Ascending aorta (tissue), 2 donors: ENCODE measurements at regions not wholly inside any gene's neighbourhood (a gene's known extent, or its start where the extent isn't known, plus 50 kb on each side); places are given as distances from the start of the nearest gene placed in this dataset.

Experiments
- DNase-seq, 2 donors: peaks; one replicate each; pipeline ENCODE4 v3.0.0-alpha.2; 2019; ENCODE audit warnings: low spot score in 2 of 2
- H3K27ac ChIP-seq, 2 donors: fragments of 200-600 bp; sonication (generic); one replicate each; pipeline ENCODE4 v1.5.1; 2016 to 2017; ENCODE audit warnings: mild to moderate bottlenecking in 1 of 2
- H3K27me3 ChIP-seq: fragments of 200-600 bp; sonication (generic); one replicate; pipeline ENCODE4 v1.5.1; 2017
- H3K36me3 ChIP-seq, 2 donors: fragments of 200-600 bp; sonication (generic); one replicate each; pipeline ENCODE4 v1.5.1; 2016
- H3K4me1 ChIP-seq, 2 donors: fragments of 200-600 bp; sonication (generic); one replicate each; pipeline ENCODE4 v1.5.1; 2016 to 2017; ENCODE audit warnings: mild to moderate bottlenecking in 1 of 2
- H3K4me3 ChIP-seq, 2 donors: fragments of 200-600 bp; sonication (generic); one replicate each; pipeline ENCODE4 v1.5.1; 2016 to 2017; ENCODE audit warnings: mild to moderate bottlenecking in 1 of 2
- H3K9me3 ChIP-seq, 2 donors: fragments of 200-600 bp; sonication (generic); one replicate each; pipeline ENCODE4 v1.5.1; 2016
- intact Hi-C: fragments of 100-400 bp; cut with DNase I; formaldehyde crosslinking; loops from one replicate; pipeline ENCODE4 v1.15.1; 2023
- TF ChIP-seq, protein P1 (sequence below), 3 experiments: fragments of 200-600 bp in 2 of 3; fragments of 450-650 bp in 1 of 3; sonication (generic) in 2 of 3; IDR thresholded peaks; one replicate each; pipeline ENCODE4 v1.5.1; 2016 to 2019; ENCODE audit warnings: antibody characterized with exemption in 3 of 3, mild to moderate bottlenecking in 1 of 3, moderate library complexity in 1 of 3

DNA sequence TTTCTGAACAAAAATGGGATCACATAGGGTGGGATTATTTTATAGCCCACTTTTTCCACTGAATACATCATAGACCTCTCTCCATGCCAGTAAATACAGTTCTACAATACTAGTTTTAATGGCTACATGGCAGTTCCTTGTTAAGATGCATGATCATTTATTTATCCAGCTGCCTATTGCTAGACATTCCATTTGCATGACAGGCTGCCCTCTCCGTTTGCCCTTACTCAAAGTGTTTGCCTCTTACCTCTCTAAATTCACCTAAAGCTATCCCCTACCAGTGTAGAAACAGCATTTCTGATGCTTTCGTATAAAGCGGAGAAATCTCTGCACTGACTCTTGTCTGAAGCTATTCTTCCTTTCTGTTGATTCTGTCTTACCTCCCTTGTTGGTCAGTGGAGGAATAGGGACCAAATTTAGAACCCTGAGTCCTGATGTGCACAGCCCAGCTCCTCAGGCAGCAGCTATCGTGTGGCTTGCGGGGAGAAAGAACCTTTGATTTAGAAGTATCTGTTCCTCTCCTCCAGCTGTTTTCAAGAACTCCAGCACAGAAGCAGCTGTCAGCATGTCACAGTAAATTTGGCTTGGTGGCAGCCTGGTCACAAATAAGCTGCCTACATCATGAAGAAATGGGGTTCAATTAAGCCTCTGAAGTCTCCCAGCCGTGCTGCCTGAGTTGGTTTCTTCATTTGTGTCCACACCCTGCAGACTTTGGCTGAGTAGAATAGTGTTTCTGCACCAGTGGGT lies 337.3 kb downstream of the PRDM2 start:
- intact Hi-C loops, result no loop called here
- H3K27me3 ChIP-seq, result no peaks in the 10 kb centered on the region
- no peaks in the 10 kb centered on the region for H3K36me3 ChIP-seq
- TF ChIP-seq, protein P1, sequence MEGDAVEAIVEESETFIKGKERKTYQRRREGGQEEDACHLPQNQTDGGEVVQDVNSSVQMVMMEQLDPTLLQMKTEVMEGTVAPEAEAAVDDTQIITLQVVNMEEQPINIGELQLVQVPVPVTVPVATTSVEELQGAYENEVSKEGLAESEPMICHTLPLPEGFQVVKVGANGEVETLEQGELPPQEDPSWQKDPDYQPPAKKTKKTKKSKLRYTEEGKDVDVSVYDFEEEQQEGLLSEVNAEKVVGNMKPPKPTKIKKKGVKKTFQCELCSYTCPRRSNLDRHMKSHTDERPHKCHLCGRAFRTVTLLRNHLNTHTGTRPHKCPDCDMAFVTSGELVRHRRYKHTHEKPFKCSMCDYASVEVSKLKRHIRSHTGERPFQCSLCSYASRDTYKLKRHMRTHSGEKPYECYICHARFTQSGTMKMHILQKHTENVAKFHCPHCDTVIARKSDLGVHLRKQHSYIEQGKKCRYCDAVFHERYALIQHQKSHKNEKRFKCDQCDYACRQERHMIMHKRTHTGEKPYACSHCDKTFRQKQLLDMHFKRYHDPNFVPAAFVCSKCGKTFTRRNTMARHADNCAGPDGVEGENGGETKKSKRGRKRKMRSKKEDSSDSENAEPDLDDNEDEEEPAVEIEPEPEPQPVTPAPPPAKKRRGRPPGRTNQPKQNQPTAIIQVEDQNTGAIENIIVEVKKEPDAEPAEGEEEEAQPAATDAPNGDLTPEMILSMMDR (IDR thresholded peaks at IDR 0.05), result no peak
- H3K27ac ChIP-seq, result no peak overlapping the region
- no peak overlapping the region for H3K4me3 ChIP-seq
- H3K4me1 ChIP-seq, result no peaks in the 10 kb centered on the region
- H3K9me3 ChIP-seq, result peaks cover 0 to 13% of the 10 kb centered on the region in 2 donors
- DNase-seq, result no peak

DNA sequence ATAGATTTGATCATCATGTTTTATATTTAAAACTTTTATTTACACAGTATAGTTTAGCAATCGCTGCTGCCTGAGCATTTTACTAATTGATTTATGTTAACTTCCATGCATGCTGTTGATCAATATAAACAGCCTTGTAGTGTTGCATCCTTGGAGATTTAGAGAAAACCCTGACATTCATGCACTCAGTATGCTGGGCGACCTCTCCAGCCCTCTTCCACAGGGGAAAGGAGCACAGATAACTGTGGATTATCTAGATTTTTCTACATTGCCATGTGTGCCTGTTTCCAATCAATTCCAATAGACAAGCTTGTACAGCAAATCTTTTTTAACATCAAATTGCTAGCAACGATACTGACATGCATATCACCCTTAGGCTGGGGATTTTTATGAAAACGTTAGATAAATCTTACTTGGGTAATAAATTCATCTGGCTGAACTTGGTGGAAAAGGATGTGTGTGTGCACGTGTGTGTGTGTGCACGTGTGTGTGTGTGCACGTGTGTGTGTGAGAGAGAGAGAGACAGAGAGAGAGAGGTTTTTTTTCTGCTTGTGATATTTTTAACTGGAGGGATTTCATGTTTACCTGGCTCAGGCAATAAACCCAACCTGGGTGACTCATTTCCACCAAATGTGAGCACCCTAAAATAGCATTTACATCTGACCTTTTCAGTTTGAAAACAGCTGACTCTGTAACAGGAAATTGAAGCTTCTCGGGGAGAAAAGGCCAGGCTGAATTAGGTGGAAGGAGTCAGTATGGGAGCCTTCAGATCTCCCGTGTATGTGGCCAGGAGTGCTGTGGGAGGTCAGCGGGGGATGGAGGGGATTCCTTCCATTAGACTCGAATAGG lies 339.8 kb downstream of the PRDM2 start:
- Histone ChIP-seq H3K36me3 (no peaks in the 10 kb centered on the region), H3K9me3 (peaks cover 0 to 15% of the 10 kb centered on the region in 2 donors), H3K27me3 (no peaks in the 10 kb centered on the region), H3K27ac (no peak overlapping the region), H3K4me3 (no peak overlapping the region), H3K4me1 (no peaks in the 10 kb centered on the region)
- TF ChIP-seq, protein P1 (IDR thresholded peaks at IDR 0.05), result no peak
- intact Hi-C loops, result no loop called here
- no peak for DNase-seq

- DNase-seq, result no peak
- intact Hi-C loops, result no loop called here
- no peaks in the 10 kb centered on the region for H3K4me1 ChIP-seq
- H3K27ac ChIP-seq, result no peak overlapping the region
- H3K9me3 ChIP-seq, result no peaks in the 10 kb centered on the region
- H3K4me3 ChIP-seq, result no peak overlapping the region
- TF ChIP-seq, protein P1 (IDR thresholded peaks at IDR 0.05), result no peak
- no peaks in the 10 kb centered on the region for H3K36me3 ChIP-seq
- no peaks in the 10 kb centered on the region for H3K27me3 ChIP-seq
Measured at GRCh38 chr1:14049965-14050364, 350.0 kb downstream of the PRDM2 start.

DNA sequence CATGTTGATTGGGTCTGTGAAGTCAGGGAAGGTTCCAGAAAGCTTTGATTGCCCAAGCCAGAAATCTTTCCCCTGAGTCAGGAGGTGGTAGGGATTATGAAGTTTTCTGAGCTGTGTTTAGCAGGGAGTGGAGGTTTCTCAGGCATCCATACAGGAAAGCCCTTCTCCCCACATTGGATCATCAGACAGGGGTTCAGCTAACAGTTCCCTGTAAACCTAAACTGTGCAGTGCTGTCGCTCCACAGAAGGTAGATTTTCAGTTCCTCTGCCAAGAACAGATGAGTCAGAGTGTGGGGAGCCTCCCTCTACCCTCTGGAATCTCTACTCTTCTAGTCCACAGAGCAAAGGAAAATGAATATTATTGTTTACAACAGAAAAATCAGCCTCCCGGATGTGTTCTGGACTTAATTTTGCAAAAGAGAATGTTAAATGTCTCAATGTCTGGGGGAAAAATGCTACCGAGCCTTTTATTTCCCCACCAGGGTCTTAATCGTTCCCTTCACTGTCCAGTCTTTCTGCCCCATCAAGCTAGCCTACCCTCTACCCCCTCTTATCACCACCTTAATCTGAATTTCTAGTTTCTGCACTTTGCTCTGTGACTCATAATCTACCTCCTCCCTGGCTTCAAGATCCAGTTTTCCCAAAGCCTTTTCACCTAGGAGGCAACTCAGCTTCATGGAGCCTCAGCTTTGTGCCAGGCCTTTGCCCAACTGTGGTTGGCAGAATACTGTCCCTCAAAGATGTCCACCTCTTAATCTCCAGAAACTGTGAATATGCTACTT lies 355.6 kb downstream of the PRDM2 start:
- intact Hi-C loops, result no loop called here

DNA sequence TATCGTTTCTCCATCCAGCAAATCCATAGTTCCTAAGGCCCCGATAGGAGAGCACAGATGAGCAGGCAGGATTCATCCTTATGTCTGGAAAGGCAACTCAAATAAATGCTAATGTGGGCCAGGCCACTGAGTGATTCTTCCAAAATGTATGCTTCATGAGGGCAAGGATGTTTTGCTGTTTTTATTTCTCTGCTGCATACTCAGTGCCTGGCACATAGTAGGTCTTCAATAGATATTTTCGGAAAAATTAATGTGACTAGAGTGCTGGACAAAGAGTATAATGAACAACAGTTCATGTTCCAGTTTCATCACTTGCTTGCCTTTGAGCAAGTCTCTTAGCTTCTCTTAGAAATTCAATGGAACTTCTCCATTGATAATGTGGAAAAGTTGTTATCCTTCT lies 357.7 kb downstream of the PRDM2 start:
- TF ChIP-seq, protein P1 (IDR thresholded peaks at IDR 0.05), result no peak
- intact Hi-C loops, result no loop called here
- no peaks in the 10 kb centered on the region for H3K9me3 ChIP-seq

More for the DNA sequence above, 355.6 kb downstream of the PRDM2 start:
- H3K4me3 ChIP-seq, result no peak overlapping the region
- H3K27ac ChIP-seq, result no peak overlapping the region
- TF ChIP-seq, protein P1 (IDR thresholded peaks at IDR 0.05), result no peak
- H3K9me3 ChIP-seq, result no peaks in the 10 kb centered on the region
- no peak for DNase-seq
- H3K27me3 ChIP-seq, result no peaks in the 10 kb centered on the region
- H3K36me3 ChIP-seq, result no peaks in the 10 kb centered on the region
- no peaks in the 10 kb centered on the region for H3K4me1 ChIP-seq

More for the DNA sequence above, 357.7 kb downstream of the PRDM2 start:
- no peak overlapping the region for H3K27ac ChIP-seq
- no peaks in the 10 kb centered on the region for H3K36me3 ChIP-seq
- no peaks in the 10 kb centered on the region for H3K4me1 ChIP-seq
- no peak overlapping the region for H3K4me3 ChIP-seq
- no peaks in the 10 kb centered on the region for H3K27me3 ChIP-seq
- DNase-seq, result no peak
